GM23248 (cell line): ENCODE measurements at regions not wholly inside any gene's neighbourhood (a gene's known extent, or its start where the extent isn't known, plus 50 kb on each side); places are given as distances from the start of the nearest gene placed in this dataset.

Experiments
- DNase-seq: peaks from one replicate; pipeline ENCODE4 v3.0.0-alpha.2; 2015
- H2AFZ ChIP-seq: fragments of 200-600 bp; sonication (generic); 2 replicates; pipeline ENCODE4 v1.6.1; 2016; ENCODE audit warnings: antibody characterized with exemption
- H3F3A ChIP-seq: fragments of 200-600 bp; sonication (generic); 2 replicates; pipeline ENCODE4 v1.6.1; 2016; ENCODE audit warnings: mild to moderate bottlenecking, antibody characterized with exemption, mixed run types; ENCODE audit not compliant: insufficient read depth
- H3K27ac ChIP-seq: fragments of 200-600 bp; sonication (generic); 2 replicates; pipeline ENCODE4 v1.5.1; 2016; ENCODE audit warnings: mild to moderate bottlenecking
- H3K27me3 ChIP-seq: fragments of 200-600 bp; sonication (generic); replicated peaks from 2 replicates; pipeline ENCODE4 v1.6.1; 2016; ENCODE audit warnings: mild to moderate bottlenecking; ENCODE audit not compliant: insufficient read depth
- H3K36me3 ChIP-seq: fragments of 200-600 bp; sonication (generic); 2 replicates; pipeline ENCODE4 v1.6.1; 2016; ENCODE audit warnings: low read depth, mild to moderate bottlenecking
- H3K4me1 ChIP-seq: fragments of 200-600 bp; sonication (generic); 2 replicates; pipeline ENCODE4 v1.6.1; 2016; ENCODE audit warnings: mild to moderate bottlenecking; ENCODE audit not compliant: insufficient read depth
- H3K4me2 ChIP-seq: fragments of 200-600 bp; sonication (generic); one replicate; pipeline ENCODE4 v1.6.1; 2016; ENCODE audit warnings: mild to moderate bottlenecking; ENCODE audit not compliant: unreplicated experiment
- H3K4me3 ChIP-seq: fragments of 200-600 bp; sonication (generic); 2 replicates; pipeline ENCODE4 v1.5.1; 2016; ENCODE audit warnings: mild to moderate bottlenecking
- H3K79me2 ChIP-seq: fragments of 200-600 bp; sonication (generic); 2 replicates; pipeline ENCODE4 v1.6.1; 2016; ENCODE audit warnings: mild to moderate bottlenecking; ENCODE audit not compliant: insufficient read depth
- H3K9ac ChIP-seq: fragments of 200-600 bp; sonication (generic); 2 replicates; pipeline ENCODE4 v1.6.1; 2016; ENCODE audit warnings: mild to moderate bottlenecking
- H3K9me2 ChIP-seq: fragments of 200-600 bp; sonication (generic); 2 replicates; pipeline ENCODE4 v1.6.1; 2016; ENCODE audit warnings: mixed run types, mild to moderate bottlenecking, moderate library complexity; ENCODE audit not compliant: insufficient read depth
- H3K9me3 ChIP-seq: fragments of 200-600 bp; sonication (generic); one replicate; pipeline ENCODE4 v1.6.1; 2017; ENCODE audit warnings: low read depth
- H4K20me1 ChIP-seq: fragments of 200-600 bp; sonication (generic); 2 replicates; pipeline ENCODE4 v1.6.0; 2016; ENCODE audit not compliant: insufficient read depth
- EZH2 ChIP-seq: fragments of 200-600 bp; sonication (generic); IDR thresholded peaks from 2 replicates; pipeline ENCODE4 v1.6.1; 2018; ENCODE audit warnings: antibody characterized with exemption, mild to moderate bottlenecking; ENCODE audit not compliant: insufficient read depth, poor library complexity, severe bottlenecking
- EZH2phosphoT487 ChIP-seq: fragments of 200-600 bp; sonication (generic); IDR thresholded peaks from 2 replicates; pipeline ENCODE4 v1.6.1; 2018; ENCODE audit warnings: antibody characterized with exemption, moderate library complexity, mild to moderate bottlenecking, low read depth; ENCODE audit not compliant: insufficient read depth
- WGBS, 2 experiments: methylation state at CpG; one replicate each; pipeline ENCODE4 v1.1.6; 2015 to 2017; ENCODE audit warnings: low lambda C conversion rate in 2 of 2, low coverage in 1 of 2; ENCODE audit errors: missing lambda C conversion rate in 2 of 2; 5-methylcytosine and 5-hydroxymethylcytosine counted together
- in situ Hi-C: fragments of 300-500 bp; cut with MboI; formaldehyde crosslinking; loops from 2 replicates; pipeline ENCODE4 v1.15.0; 2020

DNA sequence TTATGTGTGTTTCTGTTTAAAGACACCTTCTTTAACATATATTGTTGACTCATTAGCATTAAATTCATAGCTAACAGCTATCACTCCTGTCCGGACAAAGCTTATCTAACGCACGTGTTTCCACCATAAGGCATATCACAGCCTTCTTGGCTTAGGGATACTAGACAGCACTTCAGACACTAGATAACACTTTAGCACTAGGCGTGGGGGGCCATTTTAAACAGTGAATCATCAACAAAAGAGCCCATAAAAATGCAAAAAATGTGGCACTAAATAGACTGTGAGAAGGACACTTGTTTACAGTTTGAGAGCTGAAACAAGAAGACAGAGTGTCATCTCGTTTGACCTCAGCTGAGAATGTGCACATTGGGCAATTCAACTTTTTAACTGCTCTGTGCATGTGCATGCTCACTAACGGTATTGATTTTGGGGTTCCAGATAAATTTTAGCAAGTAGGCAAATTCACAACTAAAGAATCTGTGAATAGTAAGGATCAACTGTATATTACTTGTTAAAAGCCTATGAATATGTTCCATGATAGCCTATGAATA lies 58.9 kb upstream of the RAI2 start:
- H4K20me1 ChIP-seq = no peaks in the 10 kb centered on the region
- H3K9me2 ChIP-seq = no peaks in the 10 kb centered on the region
- 45 to 51% methylated on average over 6 of the region's 6 CpGs for WGBS, 2 experiments
- no peak overlapping the region for H2AFZ ChIP-seq
- H3K4me1 ChIP-seq = no peaks in the 10 kb centered on the region
- no peak for DNase-seq
- no peaks in the 10 kb centered on the region for H3K79me2 ChIP-seq
- no peak overlapping the region for H3K9ac ChIP-seq
- H3K36me3 ChIP-seq = no peaks in the 10 kb centered on the region
- in situ Hi-C loops = no loop called here
- no peaks in the 10 kb centered on the region for H3K27me3 ChIP-seq
- no peak for TF ChIP-seq EZH2
- no peak for TF ChIP-seq EZH2phosphoT487
- H3F3A ChIP-seq = no peaks in the 10 kb centered on the region
- no peak overlapping the region for H3K27ac ChIP-seq
- no peak overlapping the region for H3K4me2 ChIP-seq
- H3K4me3 ChIP-seq = no peak overlapping the region
- no peaks in the 10 kb centered on the region for H3K9me3 ChIP-seq

- Histone ChIP-seq H3K4me2 (no peak overlapping the region), H4K20me1 (no peaks in the 10 kb centered on the region), H3K27me3 (no peaks in the 10 kb centered on the region), H3K36me3 (no peaks in the 10 kb centered on the region), H3K79me2 (no peaks in the 10 kb centered on the region), H3K4me1 (no peaks in the 10 kb centered on the region), H3K4me3 (no peak overlapping the region), H3K9me2 (no peaks in the 10 kb centered on the region), H3K9ac (no peak overlapping the region), H2AFZ (no peak overlapping the region), H3K27ac (no peak overlapping the region), H3F3A (no peaks in the 10 kb centered on the region), H3K9me3 (no peaks in the 10 kb centered on the region)
- 56 to 61% methylated on average over 4 of the region's 4 CpGs for WGBS, 2 experiments
- TF ChIP-seq EZH2phosphoT487 (no peak), EZH2 (no peak)
- in situ Hi-C loops = no loop called here
- DNase-seq = no peak
These were observed 57.0 kb upstream of the RAI2 start for GRCh38 chrX:17917945-17918577.

GRCh38 chrX:17913801-17914200 lies 52.7 kb upstream of the RAI2 start:
- no peak overlapping the region for H2AFZ ChIP-seq
- H3K4me1 ChIP-seq = no peaks in the 10 kb centered on the region
- no peak overlapping the region for H3K4me3 ChIP-seq
- H3F3A ChIP-seq = no peaks in the 10 kb centered on the region
- in situ Hi-C loops = no loop called here
- no peak overlapping the region for H3K27ac ChIP-seq
- 35 to 36% methylated on average over 6 of the region's 6 CpGs for WGBS, 2 experiments
- DNase-seq = no peak
- H3K4me2 ChIP-seq = no peak overlapping the region
- H3K79me2 ChIP-seq = no peaks in the 10 kb centered on the region
- H3K9me3 ChIP-seq = no peaks in the 10 kb centered on the region
- H3K9ac ChIP-seq = no peak overlapping the region
- no peaks in the 10 kb centered on the region for H3K9me2 ChIP-seq
- no peak for TF ChIP-seq EZH2phosphoT487
- TF ChIP-seq EZH2 = no peak
- H4K20me1 ChIP-seq = no peaks in the 10 kb centered on the region
- no peaks in the 10 kb centered on the region for H3K27me3 ChIP-seq
- H3K36me3 ChIP-seq = no peaks in the 10 kb centered on the region
